ENCODE measurements at regions not wholly inside any gene's neighbourhood (a gene's known extent, or its start where the extent isn't known, plus 50 kb on each side); places are given as distances from the start of the nearest gene placed in this dataset.

GRCh38 chr15:38724827-38725226 lies 160.2 kb upstream of the RASGRP1 start:
- no peaks in the 10 kb centered on the region for H3K9me3 ChIP-seq
- no peaks in the 10 kb centered on the region for H3K36me3 ChIP-seq (ENCODE audit: control insufficient read depth, insufficient read depth, low read length)
- H3K4me3 ChIP-seq (ENCODE audit: low read depth, low read length), result no peak overlapping the region
- no peaks in the 10 kb centered on the region for H3K9me3 Mint-ChIP-seq (ENCODE audit: unreplicated experiment)
- CTCF ChIA-PET, result interaction anchor here (0.6 to 1.1 kb wide), 4 partner anchors 14 to 239 kb away, joined by 3 read pairs; no protein-coding TSS in a partner anchor
- no peak for DNase-seq
- H3K36me3 Mint-ChIP-seq (ENCODE audit: insufficient read depth, unreplicated experiment), result no peaks in the 10 kb centered on the region
- no TSS peak for BruUV-seq (replicated peaks)
- no peaks in the 10 kb centered on the region for H3K27me3 Mint-ChIP-seq (ENCODE audit: insufficient read depth, unreplicated experiment)
- no peak overlapping the region for H3K4me3 Mint-ChIP-seq (ENCODE audit: unreplicated experiment)
- peaks cover 7% of the 10 kb centered on the region for H3K4me1 Mint-ChIP-seq (ENCODE audit: low read depth, unreplicated experiment)
- H3K4me1 ChIP-seq, result no peaks in the 10 kb centered on the region
- peak in 1 of 2 experiments; percentile 8 for TF ChIP-seq CTCF (IDR thresholded peaks at IDR 0.05; ENCODE audit: insufficient read depth in 1 of 2, low read depth in 1 of 2, low read length in 1 of 2, severe bottlenecking in 1 of 2, unreplicated experiment in 1 of 2)
- H3K27ac Mint-ChIP-seq (ENCODE audit: unreplicated experiment), result no peak overlapping the region
- POLR2A ChIA-PET, result no interaction called here
- intact Hi-C loops (cut with micrococcal nuclease; ENCODE audit: unreplicated experiment), result no loop called here
- no peaks in the 10 kb centered on the region for H3K27me3 ChIP-seq (replicated peaks; ENCODE audit: control insufficient read depth, insufficient read depth, low read length)

- no peaks in the 10 kb centered on the region for H3K9me3 ChIP-seq
- no peak for TF ChIP-seq CTCF (IDR thresholded peaks at IDR 0.05; ENCODE audit: insufficient read depth in 1 of 2, low read depth in 1 of 2, low read length in 1 of 2, severe bottlenecking in 1 of 2, unreplicated experiment in 1 of 2)
- H3K36me3 Mint-ChIP-seq (ENCODE audit: insufficient read depth, unreplicated experiment), result no peaks in the 10 kb centered on the region
- H3K27me3 ChIP-seq (replicated peaks; ENCODE audit: control insufficient read depth, insufficient read depth, low read length), result no peaks in the 10 kb centered on the region
- H3K4me1 Mint-ChIP-seq (ENCODE audit: low read depth, unreplicated experiment), result peaks cover 7% of the 10 kb centered on the region
- intact Hi-C loops (cut with micrococcal nuclease; ENCODE audit: unreplicated experiment), result no loop called here
- CTCF ChIA-PET, result no interaction called here
- no TSS peak for BruUV-seq (replicated peaks)
- H3K36me3 ChIP-seq (ENCODE audit: control insufficient read depth, insufficient read depth, low read length), result no peaks in the 10 kb centered on the region
- H3K4me3 Mint-ChIP-seq (ENCODE audit: unreplicated experiment), result no peak overlapping the region
- DNase-seq, result no peak
- no peak overlapping the region for H3K4me3 ChIP-seq (ENCODE audit: low read depth, low read length)
- H3K4me1 ChIP-seq, result no peaks in the 10 kb centered on the region
- H3K9me3 Mint-ChIP-seq (ENCODE audit: unreplicated experiment), result no peaks in the 10 kb centered on the region
- no peak overlapping the region for H3K27ac Mint-ChIP-seq (ENCODE audit: unreplicated experiment)
- no peaks in the 10 kb centered on the region for H3K27me3 Mint-ChIP-seq (ENCODE audit: insufficient read depth, unreplicated experiment)
- POLR2A ChIA-PET, result no interaction called here
Measured at GRCh38 chr15:38726187-38726586, 161.6 kb upstream of the RASGRP1 start.

GRCh38 chr15:38733331-38733730 lies 168.7 kb upstream of the RASGRP1 start:
- peaks cover 7% of the 10 kb centered on the region for H3K4me1 Mint-ChIP-seq (ENCODE audit: low read depth, unreplicated experiment)
- CTCF ChIA-PET, result no interaction called here
- POLR2A ChIA-PET, result no interaction called here
- Histone ChIP-seq H3K36me3 (ENCODE audit: control insufficient read depth, insufficient read depth, low read length) (no peaks in the 10 kb centered on the region), H3K27me3 (replicated peaks; ENCODE audit: control insufficient read depth, insufficient read depth, low read length) (no peaks in the 10 kb centered on the region), H3K4me3 (ENCODE audit: low read depth, low read length) (no peak overlapping the region), H3K9me3 (no peaks in the 10 kb centered on the region), H3K4me1 (no peaks in the 10 kb centered on the region)
- no peak overlapping the region for H3K27ac Mint-ChIP-seq (ENCODE audit: unreplicated experiment)
- H3K27me3 Mint-ChIP-seq (ENCODE audit: insufficient read depth, unreplicated experiment), result peaks cover 9% of the 10 kb centered on the region
- BruUV-seq (replicated peaks), result no TSS peak
- intact Hi-C loops (cut with micrococcal nuclease; ENCODE audit: unreplicated experiment), result no loop called here
- no peaks in the 10 kb centered on the region for H3K9me3 Mint-ChIP-seq (ENCODE audit: unreplicated experiment)
- no peaks in the 10 kb centered on the region for H3K36me3 Mint-ChIP-seq (ENCODE audit: insufficient read depth, unreplicated experiment)
- H3K4me3 Mint-ChIP-seq (ENCODE audit: unreplicated experiment), result no peak overlapping the region
- DNase-seq, result no peak
- TF ChIP-seq CTCF (IDR thresholded peaks at IDR 0.05; ENCODE audit: insufficient read depth in 1 of 2, low read depth in 1 of 2, low read length in 1 of 2, severe bottlenecking in 1 of 2, unreplicated experiment in 1 of 2), result no peak

Data from Caco-2 (cell line).